Neural progenitor cell (in vitro differentiated cells): ENCODE measurements at regions not wholly inside any gene's neighbourhood (a gene's known extent, or its start where the extent isn't known, plus 50 kb on each side); places are given as distances from the start of the nearest gene placed in this dataset.
"Not testable (repeated sequence)": the region's sequence is repeated elsewhere in the genome, so short reads cannot be mapped to it uniquely, and the experiment has no call there.

Experiments used
- DNase-seq: peaks from one replicate; pipeline ENCODE4 v3.0.0-alpha.2; 2016; ENCODE audit warnings: low spot score
- H2AFZ ChIP-seq: fragments of 200-600 bp; sonication (generic); replicated peaks from 2 replicates; pipeline ENCODE4 v1.6.1; 2016; ENCODE audit warnings: antibody characterized with exemption
- H3F3A ChIP-seq: fragments of 200-600 bp; sonication (generic); 2 replicates; pipeline ENCODE4 v1.6.1; 2016; ENCODE audit warnings: antibody characterized with exemption, low read depth
- H3K27ac ChIP-seq: fragments of 200-600 bp; sonication (generic); 2 replicates; pipeline ENCODE4 v1.5.1; 2016; ENCODE audit warnings: mild to moderate bottlenecking
- H3K27me3 ChIP-seq: fragments of 200-600 bp; sonication (generic); 2 replicates; pipeline ENCODE4 v1.6.1; 2016; ENCODE audit warnings: mild to moderate bottlenecking, moderate library complexity
- H3K36me3 ChIP-seq: fragments of 200-600 bp; sonication (generic); 2 replicates; pipeline ENCODE4 v1.5.1; 2016
- H3K4me1 ChIP-seq: fragments of 200-600 bp; sonication (generic); 2 replicates; pipeline ENCODE4 v1.6.1; 2016; ENCODE audit warnings: mixed run types
- H3K4me2 ChIP-seq: fragments of 200-600 bp; sonication (generic); 2 replicates; pipeline ENCODE4 v1.6.1; 2016
- H3K4me3 ChIP-seq: fragments of 200-600 bp; sonication (generic); 2 replicates; pipeline ENCODE4 v1.5.1; 2016
- H3K79me2 ChIP-seq: fragments of 200-600 bp; sonication (generic); 2 replicates; pipeline ENCODE4 v1.6.1; 2016; ENCODE audit warnings: low read depth
- H3K9ac ChIP-seq: fragments of 200-600 bp; sonication (generic); 2 replicates; pipeline ENCODE4 v1.6.1; 2016
- H3K9me3 ChIP-seq: fragments of 200-600 bp; sonication (generic); 2 replicates; pipeline ENCODE4 v1.5.1; 2016; ENCODE audit warnings: low read depth
- H4K20me1 ChIP-seq: fragments of 200-600 bp; sonication (generic); 2 replicates; pipeline ENCODE4 v1.6.1; 2016; ENCODE audit warnings: low read depth
- H3K27ac Mint-ChIP-seq: 3 replicates; pipeline ENCODE4 v1.8.0; 2021; ENCODE audit warnings: mixed read lengths
- H3K27me3 Mint-ChIP-seq: 2 replicates; pipeline ENCODE4 v1.8.0; 2022; ENCODE audit warnings: low read depth, mild to moderate bottlenecking, inconsistent platforms, moderate library complexity, mixed read lengths; ENCODE audit not compliant: insufficient read depth
- H3K36me3 Mint-ChIP-seq: 3 replicates; pipeline ENCODE4 v1.8.0; 2021; ENCODE audit warnings: mixed read lengths
- H3K4me1 Mint-ChIP-seq: 3 replicates; pipeline ENCODE4 v1.8.0; 2021; ENCODE audit warnings: mixed read lengths
- H3K4me3 Mint-ChIP-seq: 3 replicates; pipeline ENCODE4 v1.8.0; 2021; ENCODE audit warnings: mild to moderate bottlenecking, moderate library complexity, mixed read lengths
- H3K9me3 Mint-ChIP-seq: 3 replicates; pipeline ENCODE4 v1.8.0; 2020; ENCODE audit warnings: mixed read lengths
- EZH2 ChIP-seq: fragments of 200-600 bp; sonication (generic); IDR thresholded peaks from 2 replicates; pipeline ENCODE4 v1.6.1; 2017; ENCODE audit warnings: antibody characterized with exemption, mild to moderate bottlenecking, moderate library complexity
- EZH2phosphoT487 ChIP-seq: fragments of 200-600 bp; sonication (generic); IDR thresholded peaks from 2 replicates; pipeline ENCODE4 v1.6.1; 2017; ENCODE audit warnings: antibody characterized with exemption
- TF ChIP-seq, protein P1 (sequence below): fragments of 200-600 bp; sonication (generic); IDR thresholded peaks from 2 replicates; pipeline ENCODE4 v1.5.1; 2017; ENCODE audit warnings: antibody characterized with exemption, mild to moderate bottlenecking

GRCh38 chr2:48092846-48093803 lies 186.8 kb upstream of the FBXO11 start:
- Histone ChIP-seq H4K20me1 (no peaks in the 10 kb centered on the region), H3K36me3 (peaks cover 10% of the 10 kb centered on the region), H3K27me3 (no peaks in the 10 kb centered on the region), H3F3A (no peaks in the 10 kb centered on the region), H2AFZ (peak overlapping the region; percentile 57), H3K4me2 (no peak overlapping the region), H3K79me2 (no peaks in the 10 kb centered on the region), H3K4me3 (no peak overlapping the region), H3K4me1 (peaks cover 7% of the 10 kb centered on the region), H3K27ac (no peak overlapping the region), H3K9ac (no peak overlapping the region), H3K9me3 (peaks cover 4% of the 10 kb centered on the region)
- H3K4me1 Mint-ChIP-seq, result peaks cover 3% of the 10 kb centered on the region
- no peak overlapping the region for H3K4me3 Mint-ChIP-seq
- TF ChIP-seq EZH2 (no peak), EZH2phosphoT487 (no peak)
- no peaks in the 10 kb centered on the region for H3K9me3 Mint-ChIP-seq
- no peak for DNase-seq
- H3K36me3 Mint-ChIP-seq, result no peaks in the 10 kb centered on the region
- no peaks in the 10 kb centered on the region for H3K27me3 Mint-ChIP-seq
- no peak overlapping the region for H3K27ac Mint-ChIP-seq

GRCh38 chr2:48096765-48097164 lies 190.5 kb upstream of the FBXO11 start:
- H3K27ac ChIP-seq, result not testable (repeated sequence)

DNA sequence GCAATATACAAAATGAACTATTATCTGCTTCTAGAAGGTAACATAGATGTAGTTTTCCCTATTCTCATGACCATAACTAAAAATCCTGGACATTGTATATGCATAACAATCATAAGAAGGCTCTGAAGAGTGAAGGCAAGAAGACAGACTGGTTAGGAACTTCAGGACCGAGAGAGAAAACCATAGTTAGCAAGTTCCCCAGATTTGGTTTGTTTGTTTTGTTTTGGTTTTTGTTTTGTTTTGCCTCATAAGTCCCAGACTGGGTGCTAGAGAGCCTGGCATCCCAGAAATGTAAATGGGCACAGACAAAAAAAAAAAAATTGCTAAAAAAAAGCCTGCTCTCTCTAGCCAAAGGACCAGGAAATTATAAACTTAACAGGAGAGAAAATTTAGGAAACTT lies 192.2 kb upstream of the FBXO11 start:
- H3K9ac ChIP-seq, result no peak overlapping the region
- H3K36me3 ChIP-seq, result no peaks in the 10 kb centered on the region
- no peaks in the 10 kb centered on the region for H3K4me1 Mint-ChIP-seq
- no peaks in the 10 kb centered on the region for H3K9me3 ChIP-seq
- no peak for DNase-seq
- no peaks in the 10 kb centered on the region for H4K20me1 ChIP-seq
- H3K27ac Mint-ChIP-seq, result no peak overlapping the region
- no peak for TF ChIP-seq EZH2
- TF ChIP-seq EZH2phosphoT487, result no peak
- TF ChIP-seq, protein P1, sequence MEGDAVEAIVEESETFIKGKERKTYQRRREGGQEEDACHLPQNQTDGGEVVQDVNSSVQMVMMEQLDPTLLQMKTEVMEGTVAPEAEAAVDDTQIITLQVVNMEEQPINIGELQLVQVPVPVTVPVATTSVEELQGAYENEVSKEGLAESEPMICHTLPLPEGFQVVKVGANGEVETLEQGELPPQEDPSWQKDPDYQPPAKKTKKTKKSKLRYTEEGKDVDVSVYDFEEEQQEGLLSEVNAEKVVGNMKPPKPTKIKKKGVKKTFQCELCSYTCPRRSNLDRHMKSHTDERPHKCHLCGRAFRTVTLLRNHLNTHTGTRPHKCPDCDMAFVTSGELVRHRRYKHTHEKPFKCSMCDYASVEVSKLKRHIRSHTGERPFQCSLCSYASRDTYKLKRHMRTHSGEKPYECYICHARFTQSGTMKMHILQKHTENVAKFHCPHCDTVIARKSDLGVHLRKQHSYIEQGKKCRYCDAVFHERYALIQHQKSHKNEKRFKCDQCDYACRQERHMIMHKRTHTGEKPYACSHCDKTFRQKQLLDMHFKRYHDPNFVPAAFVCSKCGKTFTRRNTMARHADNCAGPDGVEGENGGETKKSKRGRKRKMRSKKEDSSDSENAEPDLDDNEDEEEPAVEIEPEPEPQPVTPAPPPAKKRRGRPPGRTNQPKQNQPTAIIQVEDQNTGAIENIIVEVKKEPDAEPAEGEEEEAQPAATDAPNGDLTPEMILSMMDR, result no peak
- H3K79me2 ChIP-seq, result no peaks in the 10 kb centered on the region
- H3K36me3 Mint-ChIP-seq, result no peaks in the 10 kb centered on the region
- no peaks in the 10 kb centered on the region for H3F3A ChIP-seq
- no peak overlapping the region for H2AFZ ChIP-seq
- no peak overlapping the region for H3K4me2 ChIP-seq
- no peaks in the 10 kb centered on the region for H3K27me3 Mint-ChIP-seq
- H3K4me3 Mint-ChIP-seq, result no peak overlapping the region
- H3K4me3 ChIP-seq, result no peak overlapping the region
- H3K4me1 ChIP-seq, result no peaks in the 10 kb centered on the region
- H3K27me3 ChIP-seq, result no peaks in the 10 kb centered on the region
- H3K9me3 Mint-ChIP-seq, result peaks cover 7% of the 10 kb centered on the region
- H3K27ac ChIP-seq, result no peak overlapping the region

More at GRCh38 chr2:48096765-48097164, 190.5 kb upstream of the FBXO11 start:
- not testable (repeated sequence) for H3K27me3 Mint-ChIP-seq, H3K27me3 ChIP-seq, H3K27ac Mint-ChIP-seq, H3K4me1 ChIP-seq, H3K9me3 Mint-ChIP-seq, H3K79me2 ChIP-seq, H3K4me2 ChIP-seq, H3K9ac ChIP-seq, H3K36me3 ChIP-seq, H3K4me3 ChIP-seq, H2AFZ ChIP-seq, H3K4me1 Mint-ChIP-seq, H3K36me3 Mint-ChIP-seq, H3F3A ChIP-seq, DNase-seq, H3K4me3 Mint-ChIP-seq, H3K9me3 ChIP-seq, H4K20me1 ChIP-seq

GRCh38 chr2:48104418-48104817 lies 198.1 kb upstream of the FBXO11 start:
- Mint-ChIP-seq H3K27me3 (no peaks in the 10 kb centered on the region), H3K4me3 (no peak overlapping the region), H3K9me3 (peaks cover 5% of the 10 kb centered on the region), H3K4me1 (peaks cover 18% of the 10 kb centered on the region), H3K36me3 (no peaks in the 10 kb centered on the region), H3K27ac (no peak overlapping the region)
- no peak for DNase-seq
- TF ChIP-seq EZH2phosphoT487 (no peak), EZH2 (no peak)
- TF ChIP-seq, protein P1, result no peak
- H3K4me1 ChIP-seq, result peaks cover 8% of the 10 kb centered on the region
- no peak overlapping the region for H3K4me2 ChIP-seq
- H2AFZ ChIP-seq, result peak overlapping the region; percentile 76
- no peaks in the 10 kb centered on the region for H3K27me3 ChIP-seq
- no peak overlapping the region for H3K9ac ChIP-seq
- H3K4me3 ChIP-seq, result no peak overlapping the region
- H3K79me2 ChIP-seq, result no peaks in the 10 kb centered on the region
- H3K36me3 ChIP-seq, result no peaks in the 10 kb centered on the region
- no peak overlapping the region for H3K27ac ChIP-seq
- H4K20me1 ChIP-seq, result no peaks in the 10 kb centered on the region
- no peaks in the 10 kb centered on the region for H3K9me3 ChIP-seq
- no peaks in the 10 kb centered on the region for H3F3A ChIP-seq
